ENCODE measurements at regions not wholly inside any gene's neighbourhood (a gene's known extent, or its start where the extent isn't known, plus 50 kb on each side); places are given as distances from the start of the nearest gene placed in this dataset.

DNA sequence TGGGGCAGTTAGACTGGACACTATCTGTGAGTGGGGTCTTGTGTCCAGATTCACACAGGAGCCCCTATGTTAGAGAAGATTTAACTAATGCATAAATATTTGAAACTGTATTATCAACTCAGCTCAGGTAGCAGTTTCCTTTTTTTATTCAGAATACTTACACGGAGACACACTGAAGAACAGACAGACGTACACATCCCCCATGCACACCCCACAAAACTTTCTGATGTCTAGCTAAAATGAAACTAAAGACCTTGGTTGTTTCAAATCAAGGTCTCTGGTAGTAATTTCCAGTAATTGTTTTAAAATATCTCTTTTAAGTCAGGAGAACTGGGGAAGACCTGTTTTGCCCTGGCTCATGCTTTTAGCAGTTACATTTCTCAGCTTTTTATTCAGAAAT lies 55.7 kb upstream of the PRKCQ start:
- no peak overlapping the region for H3K4me3 ChIP-seq (ENCODE audit: low read depth, low read length)
- TF ChIP-seq CTCF (IDR thresholded peaks at IDR 0.05; ENCODE audit: low read depth, low read length): no peak
- in situ Hi-C loops (cut with HindIII; ENCODE audit: low sequenced_read_pairs): no loop called here
- no peak for DNase-seq (ENCODE audit: low read depth, low spot score)

All from astrocyte of the spinal cord (primary cell).